ENCODE measurements at regions not wholly inside any gene's neighbourhood (a gene's known extent, or its start where the extent isn't known, plus 50 kb on each side); places are given as distances from the start of the nearest gene placed in this dataset.

GRCh38 chr12:102533483-102534215, 53.3 kb upstream of the IGF1 start:
- ChIA-PET POLR2A (no interaction called here), CTCF (no interaction called here)
- no peak overlapping the region for H3K27ac ChIP-seq (ENCODE audit: low read depth, low read length)
- intact Hi-C loops (cut with micrococcal nuclease), result no loop called here
- no peak for ATAC-seq
- no peaks in the 10 kb centered on the region for H3K27me3 ChIP-seq (ENCODE audit: control insufficient read depth in 2 of 2, insufficient read depth in 2 of 2, low read length in 2 of 2)
- Mint-ChIP-seq H3K9me3 (peaks cover 0 to 9% (median 0%) of the 10 kb centered on the region in 11 donors), H3K4me3 (no peak overlapping the region), H3K4me1 (peaks cover 0 to 3% (median 0%) of the 10 kb centered on the region in 7 donors), H3K27me3 (peaks cover 3 to 27% (median 13%) of the 10 kb centered on the region in 5 donors), H3K27ac (no peak overlapping the region), H3K36me3 (no peaks in the 10 kb centered on the region)
- no peaks in the 10 kb centered on the region for H3K9me3 ChIP-seq (ENCODE audit: control insufficient read depth in 2 of 3, low read length in 3 of 3)
- H3K36me3 ChIP-seq (ENCODE audit: control insufficient read depth in 2 of 3, insufficient read depth in 3 of 3, low read length in 3 of 3), result no peaks in the 10 kb centered on the region
- H3K4me3 ChIP-seq (ENCODE audit: low read length), result no peak overlapping the region
- no peak for DNase-seq
- no peaks in the 10 kb centered on the region for H3K4me1 ChIP-seq (ENCODE audit: control insufficient read depth in 2 of 2, insufficient read depth in 2 of 2, low read length in 2 of 2)
